Nephron (organoid): ENCODE measurements at regions not wholly inside any gene's neighbourhood (a gene's known extent, or its start where the extent isn't known, plus 50 kb on each side); places are given as distances from the start of the nearest gene placed in this dataset.
"Not testable (repeated sequence)": the region's sequence is repeated elsewhere in the genome, so short reads cannot be mapped to it uniquely, and the experiment has no call there.

ENCODE experiments used
- H3K27ac Mint-ChIP-seq, 3 experiments: 2 replicates each; pipeline ENCODE4 v1.8.0; 2020; ENCODE audit warnings: mixed read lengths in 3 of 3, mild to moderate bottlenecking in 2 of 3, moderate library complexity in 1 of 3
- H3K27me3 Mint-ChIP-seq: 2 replicates; pipeline ENCODE4 v1.8.0; 2021; ENCODE audit warnings: low read depth, mild to moderate bottlenecking, moderate library complexity, mixed read lengths
- H3K36me3 Mint-ChIP-seq: 2 replicates; pipeline ENCODE4 v1.8.0; 2020; ENCODE audit warnings: low read depth, mixed read lengths
- H3K4me1 Mint-ChIP-seq: 2 replicates; pipeline ENCODE4 v1.8.0; 2020; ENCODE audit warnings: mixed read lengths
- H3K4me3 Mint-ChIP-seq, 3 experiments: 2 replicates each; pipeline ENCODE4 v1.8.0; 2020; ENCODE audit warnings: mild to moderate bottlenecking in 3 of 3, mixed read lengths in 3 of 3, moderate library complexity in 2 of 3
- H3K9me3 Mint-ChIP-seq: 2 replicates; pipeline ENCODE4 v1.8.0; 2020; ENCODE audit warnings: mixed read lengths
- TF ChIP-seq, protein P1 (sequence below), 3 experiments: fragments of 200-600 bp; sonication (generic); IDR thresholded peaks; one replicate each; pipeline ENCODE4 v1.5.0; 2021; ENCODE audit warnings: antibody characterized with exemption in 3 of 3; ENCODE audit not compliant: unreplicated experiment in 3 of 3

DNA sequence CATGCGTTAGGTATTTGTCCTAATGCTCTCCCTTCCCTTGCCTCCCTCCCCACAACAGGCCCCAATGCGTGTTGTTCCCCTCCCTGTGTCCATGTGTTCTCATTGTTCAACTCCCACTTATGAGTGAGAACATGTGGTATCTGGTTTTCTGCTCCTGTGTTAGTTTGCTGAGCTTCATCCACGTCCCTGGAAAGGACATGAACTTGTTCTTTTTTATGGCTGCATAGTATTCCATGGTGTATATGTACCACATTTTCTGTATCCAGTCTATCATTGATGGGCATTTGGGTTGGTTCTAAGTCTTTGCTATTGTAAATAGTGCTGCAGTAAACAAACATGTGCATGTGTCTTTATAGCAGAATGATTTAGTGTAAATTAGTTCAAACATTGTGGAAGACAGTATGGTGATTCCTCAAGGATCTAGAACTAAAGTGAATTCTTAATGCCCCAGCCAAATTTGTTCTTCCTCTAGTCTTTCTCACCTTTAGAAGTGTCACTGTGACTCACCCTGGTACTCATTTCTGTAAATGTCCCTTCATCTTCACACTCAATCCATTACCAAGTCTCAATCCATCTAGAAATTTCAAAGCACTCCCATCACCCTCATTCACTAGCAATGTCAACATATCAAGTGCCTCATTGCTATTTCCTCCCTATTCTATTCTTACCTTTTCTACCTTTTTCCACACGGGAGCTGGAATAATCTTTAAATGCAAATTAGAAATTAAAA lies 123.9 kb downstream of the MREG start:
- not testable (repeated sequence) for H3K27ac Mint-ChIP-seq, H3K36me3 Mint-ChIP-seq, H3K4me3 Mint-ChIP-seq, H3K27me3 Mint-ChIP-seq, H3K9me3 Mint-ChIP-seq
- peaks cover 17% of the 10 kb centered on the region for H3K4me1 Mint-ChIP-seq

DNA sequence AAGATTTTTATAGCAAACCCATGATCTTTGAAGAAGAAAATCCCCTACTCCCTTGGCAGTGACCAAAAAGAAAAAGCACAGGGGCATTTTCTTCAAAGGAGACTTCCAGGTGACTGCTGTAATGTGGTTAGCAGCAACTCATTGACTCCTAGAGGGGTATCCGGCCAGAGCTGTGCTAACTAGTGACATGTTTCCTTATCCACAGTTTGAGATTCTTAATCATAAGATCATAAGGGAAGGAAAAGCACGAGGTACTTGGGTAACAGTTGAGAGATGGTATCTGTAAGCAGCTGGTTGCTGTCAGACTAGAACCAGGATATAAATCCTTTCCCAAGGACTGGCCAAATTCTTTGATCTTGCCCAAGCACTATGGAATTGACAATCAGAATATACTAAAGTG lies 124.7 kb downstream of the MREG start:
- no peaks in the 10 kb centered on the region for H3K9me3 Mint-ChIP-seq
- no peak overlapping the region for H3K4me3 Mint-ChIP-seq
- peaks cover 24% of the 10 kb centered on the region for H3K4me1 Mint-ChIP-seq
- H3K36me3 Mint-ChIP-seq: no peaks in the 10 kb centered on the region
- no peak overlapping the region for H3K27ac Mint-ChIP-seq
- H3K27me3 Mint-ChIP-seq: no peaks in the 10 kb centered on the region
- TF ChIP-seq, protein P1, sequence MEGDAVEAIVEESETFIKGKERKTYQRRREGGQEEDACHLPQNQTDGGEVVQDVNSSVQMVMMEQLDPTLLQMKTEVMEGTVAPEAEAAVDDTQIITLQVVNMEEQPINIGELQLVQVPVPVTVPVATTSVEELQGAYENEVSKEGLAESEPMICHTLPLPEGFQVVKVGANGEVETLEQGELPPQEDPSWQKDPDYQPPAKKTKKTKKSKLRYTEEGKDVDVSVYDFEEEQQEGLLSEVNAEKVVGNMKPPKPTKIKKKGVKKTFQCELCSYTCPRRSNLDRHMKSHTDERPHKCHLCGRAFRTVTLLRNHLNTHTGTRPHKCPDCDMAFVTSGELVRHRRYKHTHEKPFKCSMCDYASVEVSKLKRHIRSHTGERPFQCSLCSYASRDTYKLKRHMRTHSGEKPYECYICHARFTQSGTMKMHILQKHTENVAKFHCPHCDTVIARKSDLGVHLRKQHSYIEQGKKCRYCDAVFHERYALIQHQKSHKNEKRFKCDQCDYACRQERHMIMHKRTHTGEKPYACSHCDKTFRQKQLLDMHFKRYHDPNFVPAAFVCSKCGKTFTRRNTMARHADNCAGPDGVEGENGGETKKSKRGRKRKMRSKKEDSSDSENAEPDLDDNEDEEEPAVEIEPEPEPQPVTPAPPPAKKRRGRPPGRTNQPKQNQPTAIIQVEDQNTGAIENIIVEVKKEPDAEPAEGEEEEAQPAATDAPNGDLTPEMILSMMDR (IDR thresholded peaks at IDR 0.05; ENCODE audit: unreplicated experiment in 3 of 3): no peak

DNA sequence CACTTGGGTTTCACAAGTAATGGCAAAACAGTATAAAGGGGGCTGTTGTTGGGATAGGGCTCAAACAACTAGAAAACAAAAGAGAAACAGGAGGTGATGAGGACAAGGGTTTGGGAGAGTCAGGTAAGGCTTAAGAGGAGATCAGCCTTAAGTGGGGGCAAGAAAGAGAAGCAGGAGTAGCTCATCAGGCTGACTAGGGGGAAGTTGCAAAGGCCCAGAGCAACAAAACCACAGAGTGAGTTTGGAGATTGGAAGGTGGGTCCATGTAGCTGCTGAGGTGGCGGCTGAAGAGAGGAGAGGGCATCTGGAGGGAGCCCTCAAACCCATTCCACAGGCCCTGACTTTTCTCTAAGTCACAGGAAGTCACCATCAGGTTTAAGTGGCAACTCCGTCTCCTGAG lies 126.0 kb downstream of the MREG start:
- H3K36me3 Mint-ChIP-seq: no peaks in the 10 kb centered on the region
- no peaks in the 10 kb centered on the region for H3K27me3 Mint-ChIP-seq
- peak overlapping the region in 1 of 3 experiments; percentile 7 for H3K27ac Mint-ChIP-seq
- no peak overlapping the region for H3K4me3 Mint-ChIP-seq
- H3K9me3 Mint-ChIP-seq: no peaks in the 10 kb centered on the region
- TF ChIP-seq, protein P1 (IDR thresholded peaks at IDR 0.05; ENCODE audit: unreplicated experiment in 3 of 3): no peak
- peaks cover 24% of the 10 kb centered on the region for H3K4me1 Mint-ChIP-seq

DNA sequence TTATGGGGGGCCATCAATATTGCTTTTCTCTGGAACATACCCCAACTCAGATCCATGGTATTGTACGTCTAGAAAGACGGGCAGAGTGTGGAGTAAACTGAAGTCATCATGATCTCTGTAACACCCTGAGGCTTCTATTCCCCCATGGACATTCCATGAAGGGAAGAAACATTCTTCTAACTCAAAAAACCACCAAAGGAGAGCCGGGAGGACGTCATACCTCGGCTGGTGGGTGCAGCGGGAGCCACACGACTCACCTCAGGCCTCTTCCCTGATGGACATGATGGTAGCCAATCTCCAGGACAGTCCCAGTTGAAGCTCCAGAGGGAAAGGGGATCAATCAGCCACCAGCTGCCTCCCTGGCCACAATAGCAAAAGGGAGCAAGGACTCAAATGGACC lies 127.3 kb downstream of the MREG start:
- no peaks in the 10 kb centered on the region for H3K36me3 Mint-ChIP-seq
- H3K4me3 Mint-ChIP-seq: no peak overlapping the region
- no peaks in the 10 kb centered on the region for H3K27me3 Mint-ChIP-seq
- peaks cover 31% of the 10 kb centered on the region for H3K4me1 Mint-ChIP-seq
- TF ChIP-seq, protein P1 (IDR thresholded peaks at IDR 0.05; ENCODE audit: unreplicated experiment in 3 of 3): no peak
- H3K9me3 Mint-ChIP-seq: no peaks in the 10 kb centered on the region
- peak overlapping the region; percentile 1 to 83 (median 39) for H3K27ac Mint-ChIP-seq

DNA sequence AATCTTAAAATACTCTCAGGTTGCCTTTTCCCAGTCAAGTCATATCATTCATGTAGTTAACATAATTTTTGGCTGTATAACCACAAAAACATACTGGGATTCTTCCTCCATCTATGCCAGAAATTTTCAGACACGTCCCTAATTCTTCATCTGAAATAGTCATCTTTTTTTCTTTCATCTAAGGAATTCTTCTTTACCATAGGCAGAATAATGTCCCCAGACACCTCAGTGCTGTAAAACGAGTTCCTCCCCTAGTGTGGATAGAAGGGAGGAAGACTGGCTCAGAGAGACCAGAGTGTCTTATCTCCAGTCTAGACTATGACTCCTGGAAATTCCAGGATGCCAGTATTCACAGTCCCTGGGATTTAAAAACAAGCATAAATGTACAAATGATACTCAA lies 127.8 kb downstream of the MREG start:
- Mint-ChIP-seq H3K27me3 (no peaks in the 10 kb centered on the region), H3K4me1 (peaks cover 36% of the 10 kb centered on the region), H3K27ac (peak overlapping the region; percentile 1 to 83 (median 39)), H3K9me3 (no peaks in the 10 kb centered on the region), H3K36me3 (no peaks in the 10 kb centered on the region), H3K4me3 (no peak overlapping the region)
- TF ChIP-seq, protein P1 (IDR thresholded peaks at IDR 0.05; ENCODE audit: unreplicated experiment in 3 of 3): no peak

DNA sequence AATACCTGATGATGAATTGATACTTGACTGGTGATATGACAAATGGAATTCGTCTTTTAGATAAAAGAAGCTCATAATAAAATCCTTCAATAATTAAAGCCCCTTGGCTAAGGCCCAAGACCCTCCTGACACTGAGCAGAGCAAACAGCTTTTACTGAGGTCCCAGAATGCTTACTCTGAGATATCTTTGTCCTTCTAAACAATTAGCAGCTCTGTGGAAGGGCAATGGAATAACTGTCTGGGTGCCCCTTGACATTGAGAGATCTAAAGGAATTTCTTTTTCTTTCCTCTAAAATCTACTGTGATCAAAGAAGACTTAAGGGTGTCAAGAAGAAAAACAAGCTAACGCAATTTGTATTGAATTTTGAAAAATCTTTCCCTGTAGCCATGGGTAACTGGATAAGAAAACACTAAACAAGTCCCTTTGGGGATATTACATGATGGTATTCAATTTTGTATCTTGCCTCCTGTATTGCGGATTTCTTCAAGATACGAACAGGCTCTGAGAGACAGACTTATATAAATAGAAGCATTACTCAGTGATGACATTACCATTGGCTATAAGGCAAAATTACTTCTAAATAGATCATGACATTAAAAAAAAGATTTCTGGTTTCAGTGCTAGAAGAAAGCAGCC lies 128.8 kb downstream of the MREG start:
- TF ChIP-seq, protein P1 (IDR thresholded peaks at IDR 0.05; ENCODE audit: unreplicated experiment in 3 of 3): no peak
- H3K36me3 Mint-ChIP-seq: no peaks in the 10 kb centered on the region
- no peaks in the 10 kb centered on the region for H3K27me3 Mint-ChIP-seq
- H3K4me1 Mint-ChIP-seq: peaks cover 41% of the 10 kb centered on the region
- no peaks in the 10 kb centered on the region for H3K9me3 Mint-ChIP-seq
- peak overlapping the region; percentile 23 to 79 (median 39) for H3K27ac Mint-ChIP-seq
- H3K4me3 Mint-ChIP-seq: no peak overlapping the region
